ENCODE measurements at regions not wholly inside any gene's neighbourhood (a gene's known extent, or its start where the extent isn't known, plus 50 kb on each side); places are given as distances from the start of the nearest gene placed in this dataset.

GRCh38 chr15:59814409-59814808 lies 125.3 kb upstream of the BNIP2 start:
- Mint-ChIP-seq H3K4me3 (no peak overlapping the region), H3K27ac (no peak overlapping the region), H3K9me3 (no peaks in the 10 kb centered on the region), H3K27me3 (ENCODE audit: insufficient read depth) (no peaks in the 10 kb centered on the region), H3K4me1 (peaks cover 50% of the 10 kb centered on the region), H3K36me3 (ENCODE audit: low read depth) (no peaks in the 10 kb centered on the region)
- H3K36me3 ChIP-seq (ENCODE audit: control insufficient read depth, insufficient read depth, low read length) = no peaks in the 10 kb centered on the region
- no peak for DNase-seq
- TF ChIP-seq, protein P1, sequence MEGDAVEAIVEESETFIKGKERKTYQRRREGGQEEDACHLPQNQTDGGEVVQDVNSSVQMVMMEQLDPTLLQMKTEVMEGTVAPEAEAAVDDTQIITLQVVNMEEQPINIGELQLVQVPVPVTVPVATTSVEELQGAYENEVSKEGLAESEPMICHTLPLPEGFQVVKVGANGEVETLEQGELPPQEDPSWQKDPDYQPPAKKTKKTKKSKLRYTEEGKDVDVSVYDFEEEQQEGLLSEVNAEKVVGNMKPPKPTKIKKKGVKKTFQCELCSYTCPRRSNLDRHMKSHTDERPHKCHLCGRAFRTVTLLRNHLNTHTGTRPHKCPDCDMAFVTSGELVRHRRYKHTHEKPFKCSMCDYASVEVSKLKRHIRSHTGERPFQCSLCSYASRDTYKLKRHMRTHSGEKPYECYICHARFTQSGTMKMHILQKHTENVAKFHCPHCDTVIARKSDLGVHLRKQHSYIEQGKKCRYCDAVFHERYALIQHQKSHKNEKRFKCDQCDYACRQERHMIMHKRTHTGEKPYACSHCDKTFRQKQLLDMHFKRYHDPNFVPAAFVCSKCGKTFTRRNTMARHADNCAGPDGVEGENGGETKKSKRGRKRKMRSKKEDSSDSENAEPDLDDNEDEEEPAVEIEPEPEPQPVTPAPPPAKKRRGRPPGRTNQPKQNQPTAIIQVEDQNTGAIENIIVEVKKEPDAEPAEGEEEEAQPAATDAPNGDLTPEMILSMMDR (conservative IDR thresholded peaks at IDR 0.05) = no peak
- H3K27me3 ChIP-seq (ENCODE audit: control insufficient read depth, insufficient read depth, low read length, poor library complexity, severe bottlenecking) = no peaks in the 10 kb centered on the region
- no peak overlapping the region for H3K9ac ChIP-seq (ENCODE audit: extremely low read depth, low read length, poor library complexity, severe bottlenecking)
- peaks cover 8% of the 10 kb centered on the region for H3K4me1 ChIP-seq (ENCODE audit: control insufficient read depth, insufficient read depth, low read length)
- H3K27ac ChIP-seq (ENCODE audit: low read depth, low read length) = no peak overlapping the region
- H3K4me3 ChIP-seq (ENCODE audit: low read length) = no peak overlapping the region
- no peaks in the 10 kb centered on the region for H3K9me3 ChIP-seq (ENCODE audit: control insufficient read depth, low read length)
- 76 to 87% methylated on average over 8 of the region's 8 CpGs for WGBS, 2 experiments (ENCODE audit: insufficient coverage in 1 of 2, insufficient read length in 1 of 2)

DNA sequence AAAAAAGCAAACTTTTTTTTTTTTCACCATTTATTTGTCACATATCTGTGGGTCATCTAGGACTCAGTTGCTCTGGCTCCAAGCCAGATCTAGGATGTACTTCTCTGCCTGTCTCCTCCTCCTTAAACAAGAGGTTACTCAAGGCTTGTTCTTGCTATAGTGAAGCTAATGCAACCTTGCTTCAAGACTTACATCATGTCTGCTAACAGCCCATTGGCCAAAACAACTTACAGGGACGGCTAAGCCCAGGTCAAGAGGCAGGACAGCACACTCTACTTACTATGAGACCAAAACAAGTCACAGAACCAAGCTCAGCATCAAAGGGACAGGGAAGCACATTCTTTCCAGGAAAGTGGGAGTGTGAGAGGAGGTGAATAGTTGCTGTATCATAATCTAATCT lies 123.8 kb upstream of the BNIP2 start:
- H3K27ac Mint-ChIP-seq = no peak overlapping the region

DNA sequence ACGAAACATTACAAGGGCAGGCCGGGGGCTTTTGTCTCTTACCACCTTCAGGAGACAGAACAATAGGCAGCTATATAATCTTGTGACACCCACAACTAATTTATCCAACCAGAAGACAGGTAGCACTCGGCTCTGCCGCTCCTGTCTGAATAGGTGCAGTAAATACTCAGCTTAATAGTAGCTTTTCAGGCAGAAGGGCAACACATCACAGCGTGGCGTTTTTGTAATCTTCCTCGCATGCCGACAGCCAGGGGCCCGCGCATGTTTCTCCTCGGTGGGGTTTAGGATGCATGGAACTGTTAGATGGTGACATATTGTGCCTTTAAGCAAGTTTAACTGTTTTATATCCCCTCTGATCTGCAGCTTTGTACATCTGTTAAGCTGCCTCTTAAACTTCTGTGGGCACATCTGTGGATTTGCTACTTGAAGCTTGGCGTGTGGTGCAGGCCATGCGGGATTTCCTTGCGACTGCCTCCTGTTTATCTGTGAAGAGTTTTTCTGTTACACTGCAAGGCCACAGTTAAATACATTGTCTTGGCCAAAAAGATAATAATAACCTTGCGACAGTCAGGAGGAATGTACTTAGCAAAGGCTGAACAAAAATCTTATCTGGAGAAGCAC lies 123.2 kb upstream of the BNIP2 start:
- no peak overlapping the region for H3K4me3 Mint-ChIP-seq
- TF ChIP-seq, protein P1 (conservative IDR thresholded peaks at IDR 0.05) = no peak
- no peak overlapping the region for H3K9ac ChIP-seq (ENCODE audit: extremely low read depth, low read length, poor library complexity, severe bottlenecking)

More for the DNA sequence above, 123.8 kb upstream of the BNIP2 start:
- Mint-ChIP-seq H3K4me3 (no peak overlapping the region), H3K36me3 (ENCODE audit: low read depth) (no peaks in the 10 kb centered on the region), H3K9me3 (peaks cover 4% of the 10 kb centered on the region), H3K4me1 (peaks cover 38% of the 10 kb centered on the region), H3K27me3 (ENCODE audit: insufficient read depth) (no peaks in the 10 kb centered on the region)
- Histone ChIP-seq H3K9me3 (ENCODE audit: control insufficient read depth, low read length) (no peaks in the 10 kb centered on the region), H3K4me3 (ENCODE audit: low read length) (no peak overlapping the region), H3K27me3 (ENCODE audit: control insufficient read depth, insufficient read depth, low read length, poor library complexity, severe bottlenecking) (no peaks in the 10 kb centered on the region), H3K36me3 (ENCODE audit: control insufficient read depth, insufficient read depth, low read length) (no peaks in the 10 kb centered on the region), H3K4me1 (ENCODE audit: control insufficient read depth, insufficient read depth, low read length) (peaks cover 8% of the 10 kb centered on the region), H3K9ac (ENCODE audit: extremely low read depth, low read length, poor library complexity, severe bottlenecking) (no peak overlapping the region), H3K27ac (ENCODE audit: low read depth, low read length) (no peak overlapping the region)
- DNase-seq = no peak
- 75% methylated on average over 1 of the region's 1 CpG; no CpG with 5 or more reads in 1 of the 2 experiments for WGBS, 2 experiments (ENCODE audit: insufficient coverage in 1 of 2, insufficient read length in 1 of 2)
- TF ChIP-seq, protein P1 (conservative IDR thresholded peaks at IDR 0.05) = no peak

More for the DNA sequence above, 123.2 kb upstream of the BNIP2 start:
- Histone ChIP-seq H3K4me1 (ENCODE audit: control insufficient read depth, insufficient read depth, low read length) (peaks cover 8% of the 10 kb centered on the region), H3K4me3 (ENCODE audit: low read length) (no peak overlapping the region), H3K27me3 (ENCODE audit: control insufficient read depth, insufficient read depth, low read length, poor library complexity, severe bottlenecking) (no peaks in the 10 kb centered on the region), H3K36me3 (ENCODE audit: control insufficient read depth, insufficient read depth, low read length) (no peaks in the 10 kb centered on the region), H3K27ac (ENCODE audit: low read depth, low read length) (no peak overlapping the region), H3K9me3 (ENCODE audit: control insufficient read depth, low read length) (no peaks in the 10 kb centered on the region)
- WGBS, 2 experiments (ENCODE audit: insufficient coverage in 1 of 2, insufficient read length in 1 of 2) = 79 to 85% methylated on average over 11 to 15 of the region's 15 CpGs
- H3K9me3 Mint-ChIP-seq = peaks cover 7% of the 10 kb centered on the region
- H3K27me3 Mint-ChIP-seq (ENCODE audit: insufficient read depth) = no peaks in the 10 kb centered on the region
- H3K4me1 Mint-ChIP-seq = peaks cover 33% of the 10 kb centered on the region
- peak; percentile 66 for DNase-seq
- H3K36me3 Mint-ChIP-seq (ENCODE audit: low read depth) = no peaks in the 10 kb centered on the region
- peak overlapping the region; percentile 1 for H3K27ac Mint-ChIP-seq

Measured in endodermal cell (in vitro differentiated cells).